GM21447 (cell line): ENCODE measurements at regions not wholly inside any gene's neighbourhood (a gene's known extent, or its start where the extent isn't known, plus 50 kb on each side); places are given as distances from the start of the nearest gene placed in this dataset.

Experiments
- ATAC-seq: cut with Tn5 transposase; IDR thresholded peaks from one replicate; pipeline ENCODE4 v1.9.1; 2021; ENCODE audit not compliant: unreplicated experiment

- ATAC-seq, result peak; percentile 29
Observed at GRCh38 chr11:10641912-10642697, 51.5 kb downstream of the IRAG1 start.

- ATAC-seq, result peak; percentile 83
Observed at GRCh38 chr11:10641177-10641911, 52.2 kb downstream of the IRAG1 start.

DNA sequence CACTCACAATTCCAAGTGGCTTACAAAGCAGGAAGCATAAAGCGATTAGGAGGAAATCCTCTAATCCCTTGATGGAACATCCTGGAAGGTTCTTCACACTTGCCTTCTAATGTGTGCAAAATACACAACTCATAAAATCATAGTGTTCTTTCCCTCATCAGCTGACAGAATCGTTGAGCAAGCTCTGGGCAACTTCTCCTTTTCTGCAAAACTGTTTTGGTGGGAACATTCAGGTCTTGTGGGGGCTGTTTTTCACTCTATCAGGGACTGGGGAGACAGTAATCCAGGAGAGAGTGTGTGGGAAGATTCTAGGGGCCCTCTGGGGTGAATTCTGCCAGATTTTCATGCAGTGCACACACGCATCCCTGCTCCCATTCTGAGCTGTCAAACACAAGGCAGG is 53.2 kb downstream of the IRAG1 start:
- ATAC-seq, result no peak

DNA sequence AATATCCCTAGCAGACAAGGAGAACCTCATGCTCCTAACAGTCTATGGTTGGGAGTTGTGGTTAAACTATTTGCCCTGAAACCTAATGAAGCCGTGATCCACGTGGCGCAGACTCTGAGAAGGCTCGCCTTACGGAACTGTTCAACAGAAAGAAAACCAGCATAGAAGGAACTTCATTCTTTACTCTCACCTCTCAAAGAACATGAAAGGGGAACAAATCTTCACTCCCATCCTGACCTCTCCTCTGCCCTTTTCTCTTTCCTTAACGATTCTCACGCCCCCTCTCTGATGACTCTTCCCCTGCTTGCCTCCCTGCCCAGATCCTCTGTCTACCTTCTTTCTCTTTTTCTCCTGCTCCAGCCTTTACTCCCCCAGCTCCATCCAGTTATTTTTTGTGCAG is 54.2 kb downstream of the IRAG1 start:
- no peak for ATAC-seq

DNA sequence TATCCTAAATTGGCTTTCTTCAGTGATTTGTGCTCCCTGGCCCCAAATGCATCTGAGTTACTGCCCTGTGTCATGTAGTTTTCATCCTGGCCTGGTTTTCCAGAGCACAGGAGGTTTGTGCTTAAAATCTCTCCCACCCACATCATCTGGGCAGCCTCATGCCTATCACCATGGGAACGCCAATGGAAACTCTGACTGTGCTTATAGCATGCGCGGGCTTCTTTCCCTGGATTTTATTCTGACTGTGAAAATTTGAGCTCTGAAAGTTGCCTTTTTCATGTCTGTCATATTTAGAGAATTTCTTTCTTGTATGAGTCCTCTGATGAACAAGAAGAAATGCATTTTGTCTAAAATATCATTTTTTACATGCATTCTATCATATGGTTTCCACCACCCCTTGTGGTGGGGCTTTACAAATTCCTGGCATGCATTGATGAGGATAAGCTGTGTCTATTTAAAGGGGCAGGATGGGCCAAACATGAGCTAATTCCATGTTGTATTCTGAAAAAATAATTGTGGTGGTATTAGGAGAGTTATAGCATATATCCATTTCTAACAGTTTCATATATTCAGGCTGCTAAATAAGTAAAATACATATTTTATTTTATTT is 55.1 kb downstream of the IRAG1 start:
- ATAC-seq, result no peak

DNA sequence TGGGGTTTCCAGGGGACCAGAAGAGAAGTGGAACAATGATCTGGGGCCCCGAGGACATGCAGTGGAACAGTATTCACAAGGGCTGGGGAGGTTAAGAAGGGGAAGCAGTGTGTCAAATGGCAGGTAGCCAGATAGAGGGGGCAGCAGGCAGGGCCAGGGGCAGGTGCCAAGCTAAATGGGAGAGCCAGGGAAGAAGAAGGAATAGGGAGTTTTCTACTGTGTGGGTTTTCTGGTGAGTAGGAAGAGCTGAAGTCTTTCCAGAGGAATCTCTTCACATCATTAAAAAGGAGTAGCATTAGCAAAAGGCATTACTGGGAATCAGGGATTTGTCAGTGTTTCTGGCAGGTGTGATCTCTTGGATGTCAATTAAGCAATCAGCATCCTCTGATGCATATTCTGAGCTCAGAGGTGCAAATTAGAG is 55.8 kb downstream of the IRAG1 start:
- ATAC-seq, result no peak

DNA sequence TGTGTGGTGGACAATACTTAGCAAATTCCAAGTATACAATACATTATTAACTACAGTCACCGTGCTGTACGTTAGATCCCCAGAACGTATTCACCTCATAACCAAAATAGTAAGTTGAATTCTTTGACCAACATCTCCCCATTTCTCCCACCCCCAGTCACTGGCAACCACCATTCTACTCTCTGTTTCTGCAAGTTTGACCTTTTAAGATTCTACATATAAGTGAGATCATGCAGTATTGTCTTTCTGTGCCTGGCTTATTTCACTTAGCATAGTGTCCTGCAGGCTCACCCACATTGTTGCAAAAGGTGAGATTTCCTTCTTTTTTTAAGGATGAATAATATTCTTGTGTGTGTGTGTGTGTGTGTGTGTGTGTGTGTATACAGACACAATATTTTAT is 59.1 kb downstream of the IRAG1 start:
- no peak for ATAC-seq

- no peak for ATAC-seq
Observed at GRCh38 chr11:10633261-10633660, 60.3 kb downstream of the IRAG1 start.

GRCh38 chr11:10632483-10632882 is 61.1 kb downstream of the IRAG1 start:
- no peak for ATAC-seq

- ATAC-seq, result no peak
Observed at GRCh38 chr11:10631761-10632160, 61.8 kb downstream of the IRAG1 start.

- no peak for ATAC-seq
Observed at GRCh38 chr11:10629411-10630002, 61.0 kb upstream of the LYVE1 start.

DNA sequence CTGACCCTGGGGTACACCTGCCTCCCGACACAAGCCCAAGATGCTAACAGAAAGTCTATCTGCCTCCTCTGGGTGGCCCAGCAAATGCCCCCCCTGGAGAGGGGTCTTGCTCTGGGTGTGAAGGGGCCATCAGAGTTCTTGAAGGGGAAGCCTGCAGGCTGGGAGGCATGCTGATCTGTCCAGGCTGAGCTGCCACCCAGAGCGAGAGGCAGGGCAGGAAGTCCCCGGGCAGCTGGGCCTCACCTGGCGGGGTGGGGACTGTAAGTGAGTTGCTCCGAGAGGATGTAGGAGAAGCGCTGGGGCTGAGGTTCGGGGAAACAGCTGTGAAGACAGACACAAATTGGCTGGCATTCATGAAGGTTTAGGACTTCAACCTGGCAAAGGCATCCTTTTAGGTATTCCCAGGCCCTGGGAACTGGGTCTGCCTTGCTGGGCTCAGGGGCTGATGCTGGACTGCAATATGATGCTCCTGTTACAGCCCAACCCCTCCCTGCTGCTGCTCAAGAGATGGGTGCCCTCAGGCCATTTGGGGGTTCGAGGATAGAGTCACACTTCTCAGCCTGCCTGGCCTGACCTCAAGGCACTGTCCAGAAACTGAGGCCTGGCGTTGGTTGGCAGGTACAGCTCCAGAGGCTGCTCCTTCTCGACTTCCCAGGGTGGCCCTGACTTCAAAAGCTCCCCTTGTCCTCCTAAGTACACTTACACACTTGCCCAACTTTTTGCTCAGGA is 60.2 kb upstream of the LYVE1 start:
- ATAC-seq, result no peak

GRCh38 chr11:10627816-10628215 is 59.4 kb upstream of the LYVE1 start:
- no peak for ATAC-seq

- no peak for ATAC-seq
Observed at GRCh38 chr11:10627291-10627690, 58.8 kb upstream of the LYVE1 start.

- no peak for ATAC-seq
Observed at GRCh38 chr11:10625982-10626311, 57.5 kb upstream of the LYVE1 start.

- no peak for ATAC-seq
Observed at GRCh38 chr11:10625281-10625981, 57.0 kb upstream of the LYVE1 start.

GRCh38 chr11:10623797-10624761 is 55.6 kb upstream of the LYVE1 start:
- ATAC-seq, result no peak

- ATAC-seq, result no peak
Observed at GRCh38 chr11:10622957-10623791, 54.7 kb upstream of the LYVE1 start.
